Right atrium auricular region (tissue), 2 donors: ENCODE measurements at regions not wholly inside any gene's neighbourhood (a gene's known extent, or its start where the extent isn't known, plus 50 kb on each side); places are given as distances from the start of the nearest gene placed in this dataset.
A peak's percentile ranks its signal among the peaks of the same experiment; 100 is the strongest.
"Not testable (repeated sequence)": the region's sequence is repeated elsewhere in the genome, so short reads cannot be mapped to it uniquely, and the experiment has no call there.

Experiments used
- DNase-seq: peaks from one replicate; pipeline ENCODE4 v3.0.0-alpha.2; 2019; ENCODE audit warnings: low spot score
- H3K27ac ChIP-seq, 2 donors: fragments of 200-600 bp; sonication (generic); 1 replicate in 1 of 2; 2 replicates in 1 of 2; pipeline ENCODE4 v1.5.1; 2016 to 2019
- H3K27me3 ChIP-seq, 2 donors: fragments of 200-600 bp; sonication (generic); one replicate each; pipeline versions ENCODE4 v1.5.1 to v1.6.0; 2017 to 2019
- H3K36me3 ChIP-seq: fragments of 200-600 bp; sonication (generic); one replicate; pipeline ENCODE4 v1.5.1; 2016
- H3K4me1 ChIP-seq, 2 donors: fragments of 200-600 bp; sonication (generic); one replicate each; pipeline versions ENCODE4 v1.5.1 to v1.6.0; 2017 to 2019
- H3K4me3 ChIP-seq, 2 donors: fragments of 200-600 bp; sonication (generic); 1 replicate in 1 of 2; 2 replicates in 1 of 2; pipeline ENCODE4 v1.5.1; 2017 to 2019; ENCODE audit warnings: mild to moderate bottlenecking in 1 of 2, moderate library complexity in 1 of 2
- H3K9me3 ChIP-seq, 2 donors: fragments of 200-600 bp; sonication (generic); one replicate each; pipeline ENCODE4 v1.5.1; 2019
- CTCF ChIP-seq, 2 donors: fragments of 200-600 bp; sonication (generic); IDR thresholded peaks; one replicate each; pipeline ENCODE4 v1.5.1; 2019; ENCODE audit warnings: antibody characterized with exemption in 2 of 2

GRCh38 chr10:3635211-3635671 is 149.8 kb downstream of the KLF6 start:
- Histone ChIP-seq H3K4me3 (no peak overlapping the region), H3K9me3 (no peaks in the 10 kb centered on the region), H3K27me3 (no peaks in the 10 kb centered on the region), H3K27ac (no peak overlapping the region), H3K36me3 (no peaks in the 10 kb centered on the region), H3K4me1 (no peaks in the 10 kb centered on the region)
- DNase-seq = no peak
- no peak for TF ChIP-seq CTCF (IDR thresholded peaks at IDR 0.05)

- H3K36me3 ChIP-seq, H3K9me3 ChIP-seq, H3K4me1 ChIP-seq: not testable (repeated sequence)
Measured at GRCh38 chr10:3634646-3635045, 150.4 kb downstream of the KLF6 start.

GRCh38 chr10:3631701-3632330 is 153.2 kb downstream of the KLF6 start:
- Histone ChIP-seq H3K4me3 (no peak overlapping the region), H3K9me3 (no peaks in the 10 kb centered on the region), H3K4me1 (no peaks in the 10 kb centered on the region), H3K36me3 (no peaks in the 10 kb centered on the region), H3K27ac (no peak overlapping the region), H3K27me3 (no peaks in the 10 kb centered on the region)
- no peak for TF ChIP-seq CTCF (IDR thresholded peaks at IDR 0.05)
- no peak for DNase-seq

More at GRCh38 chr10:3634646-3635045, 150.4 kb downstream of the KLF6 start:
- H3K4me3 ChIP-seq, H3K27me3 ChIP-seq, DNase-seq, H3K27ac ChIP-seq: not testable (repeated sequence)

GRCh38 chr10:3631291-3631690 is 153.7 kb downstream of the KLF6 start:
- no peak overlapping the region for H3K4me3 ChIP-seq
- H3K4me1 ChIP-seq = no peaks in the 10 kb centered on the region
- H3K36me3 ChIP-seq = no peaks in the 10 kb centered on the region
- H3K9me3 ChIP-seq = no peaks in the 10 kb centered on the region
- no peak for TF ChIP-seq CTCF (IDR thresholded peaks at IDR 0.05)
- no peak for DNase-seq
- H3K27ac ChIP-seq = no peak overlapping the region
- H3K27me3 ChIP-seq = no peaks in the 10 kb centered on the region

GRCh38 chr10:3625959-3626751 is 158.9 kb downstream of the KLF6 start:
- Histone ChIP-seq H3K36me3 (no peaks in the 10 kb centered on the region), H3K27ac (no peak overlapping the region), H3K4me3 (no peak overlapping the region), H3K9me3 (peaks cover 0 to 6% of the 10 kb centered on the region in 2 donors), H3K27me3 (no peaks in the 10 kb centered on the region), H3K4me1 (peaks cover 0 to 11% of the 10 kb centered on the region in 2 donors)
- no peak for TF ChIP-seq CTCF (IDR thresholded peaks at IDR 0.05)
- no peak for DNase-seq

- DNase-seq = no peak
- Histone ChIP-seq H3K27ac (peak overlapping the region; percentile 52 to 75), H3K27me3 (no peaks in the 10 kb centered on the region), H3K4me3 (no peak overlapping the region), H3K36me3 (no peaks in the 10 kb centered on the region), H3K9me3 (peaks cover 0 to 15% of the 10 kb centered on the region in 2 donors), H3K4me1 (peaks cover 0 to 11% of the 10 kb centered on the region in 2 donors)
- no peak for TF ChIP-seq CTCF (IDR thresholded peaks at IDR 0.05)
Measured at GRCh38 chr10:3624367-3624766, 160.6 kb downstream of the KLF6 start.
